HG02981 (cell line): ENCODE measurements at regions not wholly inside any gene's neighbourhood (a gene's known extent, or its start where the extent isn't known, plus 50 kb on each side); places are given as distances from the start of the nearest gene placed in this dataset.

Experiments used
- ATAC-seq: cut with Tn5 transposase; IDR thresholded peaks from one replicate; pipeline ENCODE4 v1.9.1; 2021; ENCODE audit warnings: mild to moderate bottlenecking, moderate library complexity; ENCODE audit not compliant: unreplicated experiment

DNA sequence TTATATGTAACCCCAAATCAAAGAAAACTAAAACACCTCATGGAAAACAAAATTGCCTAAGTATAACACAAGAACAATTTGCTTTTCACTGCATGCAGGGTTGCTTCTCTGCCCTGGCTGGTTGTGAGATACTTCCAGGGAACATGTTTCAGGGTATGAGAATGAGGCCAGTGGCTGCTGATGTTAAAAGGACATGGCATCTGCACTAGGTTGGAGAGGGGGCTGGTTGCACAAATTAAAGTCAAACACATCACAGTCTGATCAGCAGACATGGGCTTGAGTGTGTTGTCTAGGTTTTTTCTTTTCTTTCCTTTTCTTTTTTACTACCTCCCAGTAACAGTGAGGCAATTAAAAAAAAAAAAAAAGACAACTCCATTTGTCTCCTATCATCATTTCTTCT is 374.9 kb downstream of the MCTP2 start:
- ATAC-seq, result no peak

DNA sequence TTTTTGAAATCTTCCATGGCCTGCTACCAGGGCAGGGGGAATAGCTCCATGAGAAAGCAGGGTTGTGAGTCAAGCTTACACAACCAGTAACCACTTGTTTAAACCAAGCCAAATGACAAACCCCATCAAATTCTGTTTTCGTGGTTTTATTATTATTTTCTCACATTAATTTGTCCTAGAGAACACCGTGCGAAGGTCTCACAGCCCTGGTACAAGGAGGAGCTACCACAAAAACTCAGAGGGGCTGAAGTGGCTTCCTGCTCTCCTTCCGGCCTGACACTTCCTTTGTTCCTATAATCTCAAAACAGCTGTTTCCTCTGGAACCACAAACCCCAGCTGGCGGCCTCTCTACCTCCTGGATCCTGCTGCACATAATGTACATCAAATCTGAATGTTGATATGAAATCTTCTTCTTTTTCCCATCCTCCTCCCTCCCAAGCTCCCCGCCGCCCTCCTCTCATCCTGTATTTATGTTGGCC is 375.9 kb downstream of the MCTP2 start:
- no peak for ATAC-seq

DNA sequence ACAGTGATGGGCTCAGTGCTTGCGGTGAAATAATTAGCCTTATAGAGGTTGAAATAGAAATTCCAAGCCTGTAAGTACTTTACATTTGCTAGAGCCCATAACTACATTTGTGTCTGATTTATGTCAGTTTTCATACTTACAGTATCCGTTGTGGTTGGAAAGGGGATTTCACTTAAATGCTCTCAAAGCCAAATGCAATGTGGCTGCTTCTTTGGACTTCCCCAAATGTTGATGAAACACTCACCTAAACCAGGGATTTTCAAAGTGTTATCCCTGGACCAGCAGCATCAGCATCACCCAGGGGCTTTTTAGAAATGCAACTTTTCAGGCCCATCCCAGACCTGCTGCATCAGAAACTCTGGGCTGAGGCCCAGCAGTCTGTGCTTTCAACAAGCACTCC is 378.7 kb downstream of the MCTP2 start:
- peak; percentile 75 for ATAC-seq

DNA sequence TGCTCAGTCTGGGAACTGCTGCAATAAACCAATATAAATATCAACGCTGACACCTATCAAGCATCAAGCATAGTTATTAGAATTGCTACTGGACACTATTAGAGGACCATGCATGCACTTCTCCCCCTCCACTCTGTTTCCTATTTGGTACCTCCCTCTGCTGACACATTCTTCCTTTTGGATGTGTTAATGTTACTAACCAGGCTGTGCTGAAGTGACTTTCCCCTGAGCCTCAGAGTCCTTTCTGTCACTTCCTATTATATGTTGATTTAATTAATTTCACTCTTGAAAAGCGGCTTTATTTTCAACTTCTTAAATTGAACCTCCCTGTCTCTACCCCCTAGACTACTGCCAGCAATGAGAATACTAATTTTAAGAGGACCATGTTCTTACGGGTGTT is 379.1 kb downstream of the MCTP2 start:
- no peak for ATAC-seq

DNA sequence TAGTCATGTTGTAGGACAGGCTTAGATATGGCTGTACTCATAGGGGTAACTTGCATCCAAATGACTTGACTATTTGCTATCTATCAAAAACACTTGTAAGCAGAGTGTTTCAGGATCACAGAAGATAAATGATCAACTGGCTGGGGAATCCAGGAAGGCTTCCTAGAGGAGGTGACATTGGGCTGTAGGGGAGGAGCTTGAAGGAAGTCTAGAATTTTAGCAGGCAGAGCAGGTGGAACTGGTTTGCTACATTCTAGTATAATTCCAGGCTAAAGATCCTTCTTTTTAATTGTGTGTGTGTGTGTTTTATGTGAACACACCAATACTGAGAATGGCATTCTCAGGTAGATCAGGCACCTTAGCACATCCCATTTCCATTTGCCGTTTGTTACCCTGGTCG is 380.3 kb downstream of the MCTP2 start:
- no peak for ATAC-seq

DNA sequence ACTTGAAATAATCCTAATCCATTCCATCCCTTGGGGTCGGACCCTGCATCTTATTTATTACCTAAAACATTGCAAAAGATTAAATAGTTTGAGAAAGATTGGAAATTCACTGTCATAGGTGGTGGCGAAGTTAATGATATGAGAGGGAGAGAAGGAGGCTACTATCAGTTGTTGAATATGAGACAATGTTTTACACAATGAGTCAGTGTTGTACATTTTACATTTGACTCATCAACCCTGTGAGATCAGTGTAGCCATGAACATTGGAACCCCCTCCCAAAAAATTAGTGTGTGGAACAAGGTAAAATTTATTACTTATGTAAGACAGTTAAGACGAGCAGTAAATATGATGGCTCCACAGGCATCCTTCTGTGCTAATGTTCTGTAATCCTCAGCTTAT is 384.3 kb downstream of the MCTP2 start:
- no peak for ATAC-seq

DNA sequence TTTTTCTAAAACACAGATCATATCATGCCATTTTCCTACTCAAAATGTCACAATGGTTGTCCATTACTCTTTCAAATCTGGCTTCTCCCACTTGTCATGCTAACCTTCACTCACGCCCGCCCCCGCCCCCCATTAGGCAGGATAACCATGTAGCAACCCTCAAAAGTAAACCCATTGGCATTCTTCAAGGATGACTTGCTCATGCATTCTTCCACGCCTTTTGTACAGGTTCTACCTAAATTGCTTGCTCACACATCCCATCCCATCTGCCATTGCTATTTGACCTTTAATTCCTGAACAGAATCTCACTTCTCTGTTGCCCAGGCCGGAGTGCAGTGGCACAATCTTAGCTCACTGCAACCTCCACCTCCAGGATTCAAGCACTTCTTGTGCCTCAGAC is 389.3 kb downstream of the MCTP2 start:
- ATAC-seq, result no peak

DNA sequence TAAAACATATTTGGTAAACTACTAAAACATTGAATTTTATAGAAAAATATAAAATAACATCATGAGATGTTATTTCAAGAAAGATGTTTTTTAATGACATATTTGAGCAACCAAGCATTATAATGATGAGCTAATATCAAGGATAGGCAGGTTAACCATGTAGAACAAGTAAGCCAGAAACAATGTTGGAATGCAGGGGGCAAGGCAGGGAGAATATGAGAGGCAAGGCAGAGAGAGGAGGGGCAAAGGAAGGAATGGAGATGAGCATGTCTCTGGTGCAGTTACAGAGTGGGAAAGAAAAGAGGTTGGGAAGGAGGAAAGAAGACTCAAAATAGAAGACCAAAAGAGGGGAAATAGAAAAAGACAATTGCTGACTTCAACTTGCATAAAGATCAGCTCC is 390.4 kb downstream of the MCTP2 start:
- ATAC-seq, result no peak

DNA sequence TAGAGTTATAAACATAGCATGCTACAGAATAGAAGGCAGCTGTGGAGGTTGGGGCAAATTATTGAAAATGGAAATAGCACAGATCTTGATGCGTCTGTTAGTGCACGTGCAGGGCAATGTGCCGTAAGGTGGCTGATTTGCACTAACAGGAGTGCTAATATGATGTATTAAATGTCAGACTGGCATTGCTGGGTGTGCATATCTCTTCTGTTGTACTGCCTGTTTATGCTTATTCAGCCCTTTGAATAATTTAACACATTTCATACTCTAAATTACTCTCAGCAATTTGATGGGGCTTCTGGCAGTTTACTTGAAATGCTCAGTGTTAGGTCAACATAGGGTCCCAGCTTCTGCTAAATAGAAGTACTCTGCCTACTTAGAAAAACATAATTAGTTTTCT is 395.6 kb downstream of the MCTP2 start:
- ATAC-seq, result no peak

DNA sequence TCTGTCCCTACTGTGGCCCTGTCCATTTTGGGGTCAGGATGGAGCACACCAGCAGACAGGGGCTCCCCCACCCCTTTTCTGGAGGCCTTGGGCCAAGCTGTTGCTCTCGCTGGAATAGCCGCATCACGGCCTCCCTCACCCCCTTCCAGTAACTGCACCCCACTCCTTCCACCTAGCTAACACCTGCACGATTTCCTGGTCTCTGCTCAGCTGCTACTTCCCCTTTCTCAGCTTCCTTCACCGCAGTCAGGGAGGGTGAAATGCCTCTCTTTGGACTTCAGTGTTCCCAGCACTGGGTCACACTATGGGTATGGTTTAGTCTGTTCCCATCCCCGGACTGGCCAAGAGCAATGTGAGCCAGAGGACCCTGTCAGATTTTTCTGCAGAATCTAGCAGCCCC is 400.2 kb downstream of the MCTP2 start:
- peak; percentile 64 for ATAC-seq

DNA sequence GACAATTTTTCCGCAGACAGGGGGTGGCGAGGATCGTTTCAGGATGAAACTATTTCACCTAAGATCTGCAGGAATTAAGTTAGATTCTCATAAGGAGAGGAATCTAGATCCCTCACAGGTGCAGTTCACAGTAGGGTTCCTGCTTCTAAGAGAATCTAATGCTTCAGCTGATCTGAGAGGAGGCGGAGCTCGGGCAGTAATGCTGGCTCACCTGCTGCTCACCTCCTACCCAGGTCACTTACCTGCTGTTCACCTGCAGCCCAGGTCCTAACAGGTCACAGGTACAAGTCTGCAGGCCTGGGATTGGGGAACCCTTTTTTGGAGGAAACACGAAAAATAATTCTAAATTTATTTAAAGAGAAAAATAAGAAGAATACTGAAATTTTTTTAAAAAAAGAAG is 406.8 kb downstream of the MCTP2 start:
- no peak for ATAC-seq

DNA sequence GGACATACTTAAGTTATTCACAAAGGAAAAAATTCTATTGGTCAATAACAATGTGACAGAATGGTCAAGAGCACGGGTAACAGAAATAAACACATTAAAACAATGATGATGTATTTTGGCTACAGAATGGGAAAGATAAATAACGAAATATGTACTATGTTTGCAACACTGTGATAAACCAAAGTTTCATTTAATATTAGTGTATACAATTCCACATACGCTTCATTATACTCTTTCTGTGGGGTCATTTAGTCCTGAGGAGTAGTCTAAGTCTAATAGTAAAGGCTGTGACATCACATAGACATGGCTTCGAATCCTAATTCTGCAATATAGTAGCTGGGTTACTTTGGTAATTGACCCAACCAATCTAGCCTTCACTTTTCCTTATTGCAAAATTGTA is 408.3 kb downstream of the MCTP2 start:
- no peak for ATAC-seq

DNA sequence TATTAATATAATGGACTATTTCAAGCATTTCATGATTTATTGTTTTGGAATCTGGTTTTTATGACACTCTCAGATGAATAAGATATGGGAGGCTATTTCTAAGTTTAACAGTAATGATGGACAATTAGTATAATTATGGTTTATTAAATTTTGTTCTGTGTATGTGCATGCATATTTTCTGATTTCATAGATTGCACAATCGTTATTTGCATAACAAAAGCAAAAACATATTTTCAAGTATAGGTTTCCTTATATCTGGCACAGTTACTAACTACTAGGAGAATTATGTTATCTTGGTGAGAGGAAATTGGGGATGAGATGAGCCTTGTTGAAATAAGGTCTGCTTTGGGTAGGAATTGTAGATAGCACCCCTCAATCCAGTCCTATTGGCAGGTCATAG is 413.1 kb downstream of the MCTP2 start:
- ATAC-seq, result no peak

DNA sequence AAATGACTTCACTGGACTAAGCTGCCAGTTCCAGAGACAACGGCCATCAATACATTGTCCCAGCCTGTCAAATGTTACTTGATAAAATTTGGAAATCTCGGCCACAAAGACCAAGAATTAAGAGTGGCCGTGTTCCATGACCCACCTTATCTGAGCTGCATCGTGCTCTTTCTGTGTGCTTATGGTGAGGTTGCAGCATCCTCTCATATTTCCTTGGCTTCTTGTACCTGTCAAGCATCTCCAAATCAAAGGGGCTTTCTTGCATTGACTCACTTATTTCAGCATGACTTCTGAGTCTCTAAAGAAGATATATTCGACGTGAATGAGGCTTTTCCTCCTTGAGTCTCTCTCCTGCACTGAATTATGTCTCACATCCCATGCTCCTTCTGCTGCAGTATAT is 421.7 kb downstream of the MCTP2 start:
- ATAC-seq, result no peak

DNA sequence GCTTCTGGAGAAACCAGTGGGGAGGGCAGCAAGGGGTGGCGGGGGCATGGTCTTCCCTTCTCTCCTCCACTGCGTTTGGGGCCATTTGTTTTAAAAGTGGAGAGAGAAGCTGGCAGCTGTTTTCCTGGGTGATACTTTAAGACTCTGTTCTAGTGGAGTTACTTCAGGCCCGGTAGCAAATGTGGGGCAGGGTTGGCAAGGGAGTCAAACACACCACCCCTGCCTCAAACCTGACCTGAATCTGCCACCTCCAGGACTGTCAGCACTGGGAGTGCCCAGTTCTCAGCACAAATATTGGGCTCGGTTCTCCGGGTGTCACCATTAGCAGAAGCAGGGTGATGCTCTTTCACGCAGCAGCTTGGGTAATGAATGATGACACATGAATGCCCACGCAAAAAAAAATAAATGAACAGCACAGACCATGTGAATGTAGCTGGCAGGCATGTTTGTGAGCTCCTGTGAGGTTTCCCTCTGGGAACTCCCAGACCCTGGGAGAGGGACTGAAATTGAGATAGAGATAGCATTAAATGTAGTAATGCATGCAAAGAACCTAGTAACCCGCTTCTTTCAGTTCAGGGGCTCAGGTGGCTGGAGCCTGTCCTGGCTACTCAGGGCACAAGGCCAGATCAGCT is 424.0 kb downstream of the MCTP2 start:
- no peak for ATAC-seq

DNA sequence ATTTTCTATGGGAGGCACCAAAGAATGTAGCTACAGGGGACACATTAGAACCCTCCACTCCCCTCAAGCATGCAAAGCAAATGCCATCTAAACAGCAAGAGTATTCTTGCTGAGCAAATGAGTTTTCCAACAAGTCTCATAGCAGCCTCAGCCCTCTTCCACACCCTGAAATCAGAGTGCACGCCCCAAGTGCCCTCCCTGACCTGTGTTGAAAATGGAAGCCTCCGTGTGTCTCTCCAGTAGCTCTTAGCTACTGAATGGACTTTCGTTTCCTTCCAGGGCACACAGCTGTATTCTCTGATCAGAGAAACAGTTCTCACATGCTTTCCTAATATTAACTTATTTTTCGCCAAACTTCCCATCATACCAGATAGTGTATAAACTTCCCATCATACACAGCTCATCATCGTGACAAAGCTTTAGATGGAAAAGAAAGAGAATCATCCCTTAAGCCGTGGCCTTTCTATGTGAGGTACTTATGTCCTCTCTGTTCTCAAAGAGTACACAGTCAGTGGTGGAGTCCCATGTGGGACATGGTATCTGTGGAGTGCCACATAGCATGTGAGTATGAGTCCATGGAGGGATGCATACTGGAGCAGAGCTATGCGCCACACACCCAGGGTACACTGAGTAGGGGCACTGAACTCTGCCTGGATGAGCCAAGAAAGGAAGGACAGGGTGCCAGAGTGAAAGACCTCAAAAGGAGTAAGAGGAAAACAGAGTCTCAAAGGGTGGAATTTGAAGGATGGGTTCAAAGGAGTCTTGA is 434.5 kb downstream of the MCTP2 start:
- ATAC-seq, result no peak

DNA sequence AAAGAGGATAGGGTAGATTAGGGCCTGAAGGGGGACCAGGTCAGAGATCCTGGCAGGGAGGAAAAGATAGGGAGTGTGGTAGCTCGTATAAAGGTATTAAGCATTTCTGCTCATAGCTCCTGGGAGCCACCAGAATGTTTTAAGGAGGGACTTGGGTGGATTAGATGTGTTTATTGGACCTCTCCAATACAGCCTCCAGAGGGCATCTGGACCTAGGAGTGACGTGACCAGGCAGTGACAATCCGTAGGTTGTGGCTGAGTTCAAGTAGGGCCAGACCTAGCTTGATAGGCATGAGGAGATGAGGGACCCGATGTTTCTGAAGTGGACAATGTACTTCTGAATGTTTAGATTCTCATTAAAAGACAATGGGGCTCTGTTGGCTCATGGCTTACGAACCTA is 435.2 kb downstream of the MCTP2 start:
- no peak for ATAC-seq

DNA sequence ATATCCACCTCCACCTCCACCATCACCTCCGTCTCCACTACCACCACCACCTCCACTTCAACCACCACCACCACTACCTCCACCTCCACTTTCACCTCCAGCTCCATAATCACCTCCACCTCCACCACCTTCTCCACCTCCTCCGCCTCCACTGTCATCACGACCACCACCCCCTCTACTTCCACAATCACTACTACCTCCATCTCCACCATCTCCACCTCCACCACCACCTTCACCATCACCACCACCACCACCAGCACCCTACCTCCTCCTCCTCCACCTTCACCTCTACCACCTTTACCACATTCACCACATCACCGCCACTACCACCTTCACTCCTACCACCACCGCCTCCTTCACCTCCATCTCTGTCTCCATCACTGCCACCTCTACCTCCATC is 435.7 kb downstream of the MCTP2 start:
- ATAC-seq, result no peak

DNA sequence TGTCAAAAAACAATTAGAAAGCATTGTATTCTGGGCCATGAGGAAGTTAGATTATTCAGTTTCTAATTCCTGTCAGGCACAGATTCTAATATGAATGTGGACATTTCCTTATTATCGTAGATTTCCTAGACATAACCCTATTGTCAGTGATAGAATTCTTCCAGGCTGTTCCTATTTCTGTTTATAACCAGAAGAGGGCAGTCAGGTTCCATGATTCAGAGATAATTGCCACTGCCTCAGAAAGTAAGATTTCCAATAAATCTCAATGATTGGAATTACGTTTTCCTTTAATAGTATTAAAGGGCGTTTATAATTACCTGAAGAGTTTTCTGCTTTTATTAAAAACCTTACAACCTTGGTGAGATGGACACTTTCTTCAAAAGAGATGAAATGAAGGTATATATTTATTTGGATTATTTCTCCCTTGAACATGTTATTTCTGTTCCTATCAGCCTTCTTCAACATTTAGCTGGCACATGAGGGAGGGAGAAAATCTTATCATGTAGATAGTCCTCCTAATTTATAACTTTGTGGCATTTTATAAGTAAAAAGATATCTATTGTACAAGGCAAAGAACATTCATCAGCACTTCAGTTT is 439.2 kb downstream of the MCTP2 start:
- ATAC-seq, result peak; percentile 52

DNA sequence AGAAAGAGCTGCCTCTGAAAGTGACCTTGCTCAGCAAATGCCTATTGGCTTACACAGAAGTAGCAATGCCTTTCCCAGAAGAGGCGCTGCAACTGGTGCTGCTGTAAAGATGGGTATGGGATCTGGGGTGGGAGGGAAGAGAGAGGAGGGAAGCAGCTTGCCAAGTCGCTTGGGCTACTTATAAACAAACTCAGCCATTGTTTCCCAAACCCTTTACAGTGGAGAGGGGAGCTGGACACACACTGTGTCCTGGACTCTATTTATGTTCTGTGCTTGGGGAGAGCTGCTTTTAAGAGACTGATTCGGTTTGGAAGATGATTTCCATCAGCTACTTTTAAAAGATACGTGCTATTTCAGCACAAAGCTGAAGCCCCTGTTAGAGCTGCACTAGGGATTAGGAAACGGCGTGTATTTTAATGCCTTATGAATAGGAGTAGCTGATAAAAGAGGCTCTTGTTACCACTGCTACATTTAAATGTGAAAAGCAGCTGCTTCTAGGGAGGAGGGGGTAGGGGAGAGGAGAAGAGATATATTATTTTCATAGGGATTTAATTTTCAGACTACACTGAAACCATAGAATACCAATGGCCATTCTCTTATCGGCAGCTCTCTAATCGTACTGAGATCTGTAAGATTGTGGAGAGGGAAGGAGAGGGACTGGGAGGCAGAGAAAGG is 440.6 kb downstream of the MCTP2 start:
- ATAC-seq, result no peak

DNA sequence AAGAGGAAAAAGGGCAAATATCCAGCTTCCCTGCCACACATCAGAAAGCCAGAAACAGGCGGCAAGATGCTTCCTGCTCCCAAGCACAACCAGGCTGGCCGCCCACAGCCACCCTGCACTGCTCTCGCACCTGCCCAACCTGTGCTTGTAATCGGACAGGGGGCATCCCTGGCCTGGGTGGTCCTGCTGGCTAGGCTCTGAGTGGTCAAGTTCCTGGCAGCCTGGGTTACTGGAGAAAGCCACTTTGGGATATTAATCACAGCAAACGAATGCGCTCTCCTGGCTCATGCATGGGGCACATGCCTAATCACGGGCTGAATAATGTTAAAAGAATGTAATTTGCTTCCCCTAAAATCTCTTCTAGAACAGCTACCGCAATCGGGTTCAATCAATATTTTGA is 442.4 kb downstream of the MCTP2 start:
- no peak for ATAC-seq

DNA sequence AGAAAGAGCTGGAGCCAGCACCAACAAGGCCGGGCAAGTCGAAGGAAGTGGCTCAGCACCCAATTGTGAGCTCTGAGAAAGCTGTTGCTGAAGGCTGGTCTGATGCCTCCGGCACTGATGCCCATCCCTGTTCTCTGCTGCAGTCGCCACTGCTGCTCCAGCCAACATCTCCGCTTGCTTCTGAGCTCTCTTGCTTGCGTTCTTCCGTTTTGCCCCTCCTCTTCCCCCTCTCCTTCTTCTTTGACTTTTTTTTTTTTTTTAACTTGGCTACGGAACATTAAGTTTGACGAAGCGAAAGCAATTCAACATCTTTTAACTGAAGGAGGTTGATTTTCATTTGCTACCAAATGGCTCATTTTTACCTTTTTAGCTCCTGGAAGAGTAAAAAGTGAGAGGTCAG is 442.9 kb downstream of the MCTP2 start:
- no peak for ATAC-seq
